H1 (cell line): ENCODE measurements at regions not wholly inside any gene's neighbourhood (a gene's known extent, or its start where the extent isn't known, plus 50 kb on each side); places are given as distances from the start of the nearest gene placed in this dataset.

ENCODE experiments used
- CBX5 ChIP-seq: fragments of 300-800, 300-1000 bp; sonication (generic); IDR thresholded peaks from 2 replicates; pipeline ENCODE4 v1.7.1; 2016; ENCODE audit warnings: antibody characterized with exemption, low read length, low read depth
- CBX8 ChIP-seq: fragments of 300-800, 300-1000 bp; sonication (generic); IDR thresholded peaks from 2 replicates; pipeline ENCODE4 v1.7.1; 2016; ENCODE audit warnings: low read depth, low read length, borderline replicate concordance
- CHD7 ChIP-seq: fragments of 300-600 bp; sonication (generic); IDR thresholded peaks from 2 replicates; pipeline ENCODE4 v1.7.1; 2012; ENCODE audit warnings: low read length, moderate library complexity, mild to moderate bottlenecking, inconsistent platforms; ENCODE audit not compliant: insufficient replicate concordance
- FOSL1 ChIP-seq: IDR thresholded peaks from 2 replicates; pipeline ENCODE4 v1.6.1; 2011; ENCODE audit warnings: mild to moderate bottlenecking, low read depth, low read length, moderate library complexity; ENCODE audit not compliant: insufficient read depth
- HDAC2 ChIP-seq, 2 experiments: fragments of 300-600 bp in 1 of 2; sonication (generic) in 1 of 2; IDR thresholded peaks; 2 replicates each; pipeline ENCODE4 v1.6.1; 2011 to 2012; ENCODE audit warnings: low read depth in 2 of 2, low read length in 2 of 2, mild to moderate bottlenecking in 2 of 2, moderate library complexity in 2 of 2, borderline replicate concordance in 1 of 2, inconsistent platforms in 1 of 2
- JUN ChIP-seq: IDR thresholded peaks from 2 replicates; pipeline ENCODE4 v1.6.1; 2011; ENCODE audit warnings: low read depth, mild to moderate bottlenecking, improper control_type of control experiment, low read length
- JUND ChIP-seq: IDR thresholded peaks from 2 replicates; pipeline ENCODE4 v1.6.1; 2011; ENCODE audit warnings: mild to moderate bottlenecking, improper control_type of control experiment, low read length
- RAD21 ChIP-seq, 2 experiments: IDR thresholded peaks in 1 of 2; conservative IDR thresholded peaks in 1 of 2; 2 replicates each; pipeline ENCODE4 v1.6.1; 2011; ENCODE audit warnings: low read depth in 2 of 2, low read length in 2 of 2, improper control_type of control experiment in 1 of 2, inconsistent platforms in 1 of 2, mild to moderate bottlenecking in 1 of 2, moderate library complexity in 1 of 2
- RBBP5 ChIP-seq: IDR thresholded peaks from 2 replicates; pipeline ENCODE4 v1.7.1; 2012; ENCODE audit warnings: low read depth, mild to moderate bottlenecking, inconsistent platforms, low read length, moderate library complexity, borderline replicate concordance
- SIN3A ChIP-seq, 2 experiments: IDR thresholded peaks in 1 of 2; conservative IDR thresholded peaks in 1 of 2; 2 replicates each; pipeline ENCODE4 v1.6.1; 2011 to 2012; ENCODE audit warnings: low read length in 2 of 2, improper control_type of control experiment in 1 of 2, low read depth in 1 of 2, mild to moderate bottlenecking in 1 of 2
- SIRT6 ChIP-seq: IDR thresholded peaks from one replicate; pipeline ENCODE4 v1.7.1; 2012; ENCODE audit warnings: low read length, inconsistent platforms

- TF ChIP-seq CHD7 (no peak), HDAC2 (IDR thresholded peaks at IDR 0.05; ENCODE audit: borderline replicate concordance in 1 of 2, low read depth in 2 of 2, low read length in 2 of 2) (no peak), JUND (no peak), SIRT6 (no peak), JUN (no peak), RBBP5 (no peak), CBX5 (no peak), SIN3A (conservative IDR thresholded peaks at IDR 0.05 in 1 of 2, IDR thresholded peaks at IDR 0.05 in 1 of 2; ENCODE audit: low read depth in 1 of 2, low read length in 2 of 2) (no peak), RAD21 (IDR thresholded peaks at IDR 0.05 in 1 of 2, conservative IDR thresholded peaks at IDR 0.05 in 1 of 2; ENCODE audit: low read depth in 2 of 2, low read length in 2 of 2) (no peak), CBX8 (no peak), FOSL1 (no peak)
These were observed 147.9 kb downstream of the AHR start (continued) for GRCh38 chr7:17446340-17446739.
